B cell (primary cell): ENCODE measurements at regions not wholly inside any gene's neighbourhood (a gene's known extent, or its start where the extent isn't known, plus 50 kb on each side); places are given as distances from the start of the nearest gene placed in this dataset.

ENCODE experiments used
- ATAC-seq: fragments of 200-7000 bp; cut with Tn5 transposase; one replicate; pipeline ENCODE4 v1.10.0; 2021; ENCODE audit warnings: low read depth, mild to moderate bottlenecking, moderate number of reproducible peaks, moderate library complexity
- CTCF ChIA-PET: fragments of 350-600 bp; sonication (Branson Sonifier 250); formaldehyde crosslinking; loops from one replicate; lab custom pipeline; 2021; ENCODE audit warnings: antibody characterized with exemption, inconsistent platforms; lab: Charles Lee
- POLR2A ChIA-PET: fragments of 350-600 bp; sonication (Branson Sonifier 250); formaldehyde crosslinking; loops from one replicate; lab custom pipeline; 2021; ENCODE audit warnings: antibody characterized with exemption; lab: Charles Lee
- DNase-seq: peaks from one replicate; pipeline ENCODE4 v3.0.0; 2013
- H2AFZ ChIP-seq: 2 replicates; pipeline ENCODE4 v1.6.1; 2012; ENCODE audit warnings: mild to moderate bottlenecking, low read depth, low read length; ENCODE audit not compliant: insufficient read depth, poor library complexity, severe bottlenecking
- H3K27ac ChIP-seq, 2 donors: 1 replicate in 1 of 2; 2 replicates in 1 of 2; pipeline ENCODE4 v1.5.1; 2012 to 2013; ENCODE audit warnings: low read length in 2 of 2, mild to moderate bottlenecking in 2 of 2, moderate library complexity in 1 of 2
- H3K27me3 ChIP-seq, 4 experiments: fragments of 200-600 bp in 1 of 4; sonication (generic) in 1 of 4; replicated peaks in 1 of 4; 1 replicate in 2 of 4; 2 replicates in 2 of 4; pipeline versions ENCODE4 v1.6.1 to v1.7.0; 2013 to 2016; ENCODE audit warnings: low read length in 3 of 4, mild to moderate bottlenecking in 2 of 4, mixed read lengths in 1 of 4, moderate library complexity in 1 of 4; ENCODE audit not compliant: insufficient read depth in 4 of 4, control insufficient read depth in 3 of 4; ENCODE audit errors: control extremely low read depth in 1 of 4
- H3K36me3 ChIP-seq, 2 experiments: replicated peaks in 1 of 2; 1 replicate in 1 of 2; 2 replicates in 1 of 2; pipeline versions ENCODE4 v1.6.1 to v1.7.1; 2013; ENCODE audit warnings: low read length in 1 of 2; ENCODE audit not compliant: insufficient read depth in 2 of 2, control insufficient read depth in 1 of 2; ENCODE audit errors: control extremely low read depth in 1 of 2, extremely low read depth in 1 of 2
- H3K4me1 ChIP-seq, 2 donors: fragments of 200-600 bp in 1 of 2; sonication (generic) in 1 of 2; 1 replicate in 1 of 2; 2 replicates in 1 of 2; pipeline versions ENCODE4 v1.5.1 to v1.6.1; 2013 to 2017; ENCODE audit warnings: low read length in 2 of 2; ENCODE audit not compliant: control insufficient read depth in 2 of 2, insufficient read depth in 2 of 2
- H3K4me2 ChIP-seq: replicated peaks from 2 replicates; pipeline ENCODE3; 2012; ENCODE audit warnings: mild to moderate bottlenecking, low read depth, low read length; ENCODE audit not compliant: poor library complexity, severe bottlenecking
- H3K4me3 ChIP-seq, 5 experiments: fragments of 200-600 bp in 1 of 5; sonication (generic) in 1 of 5; 1 replicate in 3 of 5; 2 replicates in 2 of 5; pipeline versions ENCODE4 v1.5.1 to v1.7.0; 2011 to 2016; ENCODE audit warnings: low read length in 4 of 5, mild to moderate bottlenecking in 4 of 5, low read depth in 2 of 5, control low read depth in 1 of 5, moderate library complexity in 1 of 5; ENCODE audit not compliant: insufficient read depth in 1 of 5; ENCODE audit errors: control extremely low read depth in 1 of 5, extremely low read depth in 1 of 5
- H3K79me2 ChIP-seq: fragments of 200-600 bp; sonication (generic); one replicate; pipeline ENCODE4 v1.6.0; 2016; ENCODE audit warnings: low read length; ENCODE audit not compliant: control insufficient read depth, insufficient read depth
- H3K9ac ChIP-seq: fragments of 200-600 bp; sonication (generic); 2 replicates; pipeline ENCODE4 v1.6.1; 2017; ENCODE audit warnings: mild to moderate bottlenecking, low read length, moderate library complexity
- H3K9me3 ChIP-seq, 3 donors: one replicate each; pipeline versions ENCODE4 v1.6.1 to v1.7.1; 2013; ENCODE audit warnings: low read length in 2 of 3; ENCODE audit not compliant: control insufficient read depth in 2 of 3, insufficient read depth in 1 of 3; ENCODE audit errors: control extremely low read depth in 1 of 3
- H4K20me1 ChIP-seq: 2 replicates; pipeline ENCODE4 v1.6.0; 2012; ENCODE audit warnings: mild to moderate bottlenecking, low read length; ENCODE audit not compliant: insufficient read depth, control insufficient read depth, poor library complexity, severe bottlenecking
- H3K27ac Mint-ChIP-seq: one replicate; pipeline ENCODE4 v1.8.0; 2021; ENCODE audit warnings: mixed read lengths
- H3K27me3 Mint-ChIP-seq: one replicate; pipeline ENCODE4 v1.8.0; 2021; ENCODE audit warnings: mixed read lengths
- H3K4me1 Mint-ChIP-seq: one replicate; pipeline ENCODE4 v1.8.0; 2021; ENCODE audit warnings: mixed read lengths
- H3K4me3 Mint-ChIP-seq: one replicate; pipeline ENCODE4 v1.8.0; 2021; ENCODE audit warnings: mixed read lengths
- H3K9me3 Mint-ChIP-seq: one replicate; pipeline ENCODE4 v1.8.0; 2022; ENCODE audit warnings: mixed read lengths; ENCODE audit not compliant: insufficient read depth
- EZH2 ChIP-seq: IDR thresholded peaks from 2 replicates; pipeline ENCODE4 v1.6.1; 2012; ENCODE audit warnings: borderline replicate concordance, low read depth, mild to moderate bottlenecking, moderate library complexity, low read length; ENCODE audit not compliant: insufficient read depth, poor library complexity, severe bottlenecking
- WGBS: methylation state at CpG from one replicate; pipeline ENCODE4 v1.1.5; 2013; ENCODE audit warnings: missing lambda C conversion rate; ENCODE audit not compliant: insufficient coverage; 5-methylcytosine and 5-hydroxymethylcytosine counted together
- intact Hi-C: fragments of 100-400 bp; cut with micrococcal nuclease; formaldehyde crosslinking; loops from one replicate; pipeline ENCODE4 v1.10.0; 2022
- TF ChIP-seq, protein P1 (sequence below): fragments of 200-600 bp; IDR thresholded peaks from one replicate; pipeline ENCODE4 v1.8.0; 2022; ENCODE audit warnings: antibody characterized with exemption, mild to moderate bottlenecking

- Histone ChIP-seq H3K27ac (no peak overlapping the region), H3K4me1 (no peaks in the 10 kb centered on the region), H3K9ac (no peak overlapping the region), H4K20me1 (no peaks in the 10 kb centered on the region), H3K27me3 (no peaks in the 10 kb centered on the region), H3K79me2 (no peaks in the 10 kb centered on the region), H2AFZ (no peak overlapping the region), H3K4me2 (no peak overlapping the region), H3K9me3 (no peaks in the 10 kb centered on the region), H3K4me3 (no peak overlapping the region), H3K36me3 (no peaks in the 10 kb centered on the region)
- Mint-ChIP-seq H3K27me3 (no peaks in the 10 kb centered on the region), H3K4me3 (no peak overlapping the region), H3K27ac (no peak overlapping the region), H3K4me1 (no peaks in the 10 kb centered on the region), H3K9me3 (no peaks in the 10 kb centered on the region)
- no peak for TF ChIP-seq EZH2
- TF ChIP-seq, protein P1, sequence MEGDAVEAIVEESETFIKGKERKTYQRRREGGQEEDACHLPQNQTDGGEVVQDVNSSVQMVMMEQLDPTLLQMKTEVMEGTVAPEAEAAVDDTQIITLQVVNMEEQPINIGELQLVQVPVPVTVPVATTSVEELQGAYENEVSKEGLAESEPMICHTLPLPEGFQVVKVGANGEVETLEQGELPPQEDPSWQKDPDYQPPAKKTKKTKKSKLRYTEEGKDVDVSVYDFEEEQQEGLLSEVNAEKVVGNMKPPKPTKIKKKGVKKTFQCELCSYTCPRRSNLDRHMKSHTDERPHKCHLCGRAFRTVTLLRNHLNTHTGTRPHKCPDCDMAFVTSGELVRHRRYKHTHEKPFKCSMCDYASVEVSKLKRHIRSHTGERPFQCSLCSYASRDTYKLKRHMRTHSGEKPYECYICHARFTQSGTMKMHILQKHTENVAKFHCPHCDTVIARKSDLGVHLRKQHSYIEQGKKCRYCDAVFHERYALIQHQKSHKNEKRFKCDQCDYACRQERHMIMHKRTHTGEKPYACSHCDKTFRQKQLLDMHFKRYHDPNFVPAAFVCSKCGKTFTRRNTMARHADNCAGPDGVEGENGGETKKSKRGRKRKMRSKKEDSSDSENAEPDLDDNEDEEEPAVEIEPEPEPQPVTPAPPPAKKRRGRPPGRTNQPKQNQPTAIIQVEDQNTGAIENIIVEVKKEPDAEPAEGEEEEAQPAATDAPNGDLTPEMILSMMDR = no peak
- ChIA-PET CTCF (no interaction called here), POLR2A (no interaction called here)
- ATAC-seq (no peak), DNase-seq (no peak)
- intact Hi-C loops = no loop called here
- WGBS = 42% methylated on average over 1 of the region's 2 CpGs
Observed at GRCh38 chr6:134666125-134666524, 283.8 kb downstream of the ALDH8A1 start.

- CTCF ChIA-PET = no interaction called here
- no peak overlapping the region for H3K4me3 ChIP-seq
- no peak for DNase-seq
- no peaks in the 10 kb centered on the region for H3K27me3 Mint-ChIP-seq
- H3K4me3 Mint-ChIP-seq = no peak overlapping the region
- no peaks in the 10 kb centered on the region for H4K20me1 ChIP-seq
- 95% methylated on average over 6 of the region's 10 CpGs for WGBS
- no peaks in the 10 kb centered on the region for H3K79me2 ChIP-seq
- no peak for ATAC-seq
- no peak overlapping the region for H3K9ac ChIP-seq
- no peaks in the 10 kb centered on the region for H3K36me3 ChIP-seq
- TF ChIP-seq, protein P1 = no peak
- no peak for TF ChIP-seq EZH2
- H3K27me3 ChIP-seq = no peaks in the 10 kb centered on the region
- H2AFZ ChIP-seq = no peak overlapping the region
- no peaks in the 10 kb centered on the region for H3K4me1 Mint-ChIP-seq
- no peaks in the 10 kb centered on the region for H3K9me3 ChIP-seq
- no peak overlapping the region for H3K27ac ChIP-seq
- H3K4me1 ChIP-seq = no peaks in the 10 kb centered on the region
- H3K27ac Mint-ChIP-seq = no peak overlapping the region
- POLR2A ChIA-PET = no interaction called here
- intact Hi-C loops = no loop called here
- H3K4me2 ChIP-seq = no peak overlapping the region
- H3K9me3 Mint-ChIP-seq = no peaks in the 10 kb centered on the region
Observed at GRCh38 chr6:134665029-134665723, 284.7 kb downstream of the ALDH8A1 start.
